ENCODE measurements at regions not wholly inside any gene's neighbourhood (a gene's known extent, or its start where the extent isn't known, plus 50 kb on each side); places are given as distances from the start of the nearest gene placed in this dataset.
"Not testable (repeated sequence)": the region's sequence is repeated elsewhere in the genome, so short reads cannot be mapped to it uniquely, and the experiment has no call there.

GRCh38 chr5:12951846-12952245 lies 992.6 kb downstream of the DNAH5 start:
- H3K4me2 ChIP-seq (ENCODE audit: low read depth, low read length, poor library complexity, severe bottlenecking) = no peak overlapping the region
- no peaks in the 10 kb centered on the region for H3K9me2 ChIP-seq (replicated peaks; ENCODE audit: insufficient read depth, low read length)
- no peak overlapping the region for H3K4me3 ChIP-seq (ENCODE audit: low read length)
- H3K36me3 ChIP-seq (ENCODE audit: insufficient read depth, low read length) = no peaks in the 10 kb centered on the region
- no peak overlapping the region for H2AFZ ChIP-seq (ENCODE audit: low read length)
- H4K20me1 ChIP-seq (ENCODE audit: insufficient read depth, low read depth, low read length) = no peaks in the 10 kb centered on the region
- H3K27ac ChIP-seq (ENCODE audit: low read length) = no peak overlapping the region
- peaks cover 39% of the 10 kb centered on the region for H3K9me3 ChIP-seq (ENCODE audit: low read length)
- no peak overlapping the region for H3K9ac ChIP-seq (ENCODE audit: low read length)
- H3K79me2 ChIP-seq (ENCODE audit: low read length) = no peaks in the 10 kb centered on the region
- H3K4me1 ChIP-seq (ENCODE audit: low read length) = no peaks in the 10 kb centered on the region
- no peaks in the 10 kb centered on the region for H3K27me3 ChIP-seq (ENCODE audit: low read length)
- no peak for DNase-seq

GRCh38 chr5:12947379-12947778 lies 997.1 kb downstream of the DNAH5 start:
- Histone ChIP-seq H3K9me2 (replicated peaks; ENCODE audit: insufficient read depth, low read length) (no peaks in the 10 kb centered on the region), H3K36me3 (ENCODE audit: insufficient read depth, low read length) (no peaks in the 10 kb centered on the region), H3K4me3 (ENCODE audit: low read length) (no peak overlapping the region), H3K4me1 (ENCODE audit: low read length) (no peaks in the 10 kb centered on the region), H3K4me2 (ENCODE audit: low read depth, low read length, poor library complexity, severe bottlenecking) (no peak overlapping the region), H2AFZ (ENCODE audit: low read length) (no peak overlapping the region), H3K9me3 (ENCODE audit: low read length) (peaks cover 45% of the 10 kb centered on the region), H3K9ac (ENCODE audit: low read length) (no peak overlapping the region), H3K27ac (ENCODE audit: low read length) (no peak overlapping the region), H3K27me3 (ENCODE audit: low read length) (no peaks in the 10 kb centered on the region), H3K79me2 (ENCODE audit: low read length) (no peaks in the 10 kb centered on the region), H4K20me1 (ENCODE audit: insufficient read depth, low read depth, low read length) (no peaks in the 10 kb centered on the region)
- no peak for DNase-seq

- H4K20me1 ChIP-seq (ENCODE audit: insufficient read depth, low read depth, low read length); H3K27me3 ChIP-seq (ENCODE audit: low read length); H3K79me2 ChIP-seq (ENCODE audit: low read length); H3K9me2 ChIP-seq (replicated peaks; ENCODE audit: insufficient read depth, low read length); H3K9ac ChIP-seq (ENCODE audit: low read length); H3K4me1 ChIP-seq (ENCODE audit: low read length); H3K4me2 ChIP-seq (ENCODE audit: low read depth, low read length, poor library complexity, severe bottlenecking); H3K4me3 ChIP-seq (ENCODE audit: low read length); H2AFZ ChIP-seq (ENCODE audit: low read length); DNase-seq; H3K27ac ChIP-seq (ENCODE audit: low read length); H3K36me3 ChIP-seq (ENCODE audit: insufficient read depth, low read length): not testable (repeated sequence)
- peaks cover 40% of the 10 kb centered on the region for H3K9me3 ChIP-seq (ENCODE audit: low read length)
Measured at GRCh38 chr5:12945477-12945876, 999.0 kb downstream of the DNAH5 start.

- Histone ChIP-seq H2AFZ (ENCODE audit: low read length) (no peak overlapping the region), H4K20me1 (ENCODE audit: insufficient read depth, low read depth, low read length) (no peaks in the 10 kb centered on the region), H3K4me2 (ENCODE audit: low read depth, low read length, poor library complexity, severe bottlenecking) (no peak overlapping the region), H3K4me1 (ENCODE audit: low read length) (no peaks in the 10 kb centered on the region), H3K36me3 (ENCODE audit: insufficient read depth, low read length) (no peaks in the 10 kb centered on the region), H3K27ac (ENCODE audit: low read length) (no peak overlapping the region), H3K9me3 (ENCODE audit: low read length) (peaks cover 32% of the 10 kb centered on the region), H3K4me3 (ENCODE audit: low read length) (no peak overlapping the region), H3K9me2 (replicated peaks; ENCODE audit: insufficient read depth, low read length) (no peaks in the 10 kb centered on the region), H3K9ac (ENCODE audit: low read length) (no peak overlapping the region), H3K79me2 (ENCODE audit: low read length) (no peaks in the 10 kb centered on the region), H3K27me3 (ENCODE audit: low read length) (no peaks in the 10 kb centered on the region)
- no peak for DNase-seq
Measured at GRCh38 chr5:12936221-12936620, 1008.3 kb downstream of the DNAH5 start.

GRCh38 chr5:12934722-12935121 lies 1009.8 kb downstream of the DNAH5 start:
- H3K9me2 ChIP-seq (replicated peaks; ENCODE audit: insufficient read depth, low read length) = no peaks in the 10 kb centered on the region
- DNase-seq = no peak

GRCh38 chr5:12920527-12920926 lies 1016.3 kb upstream of the CTNND2 start:
- Histone ChIP-seq H3K9me2 (replicated peaks; ENCODE audit: insufficient read depth, low read length) (no peaks in the 10 kb centered on the region), H3K4me1 (ENCODE audit: low read length) (no peaks in the 10 kb centered on the region), H3K4me2 (ENCODE audit: low read depth, low read length, poor library complexity, severe bottlenecking) (no peak overlapping the region), H3K27ac (ENCODE audit: low read length) (no peak overlapping the region), H2AFZ (ENCODE audit: low read length) (no peak overlapping the region), H3K79me2 (ENCODE audit: low read length) (no peaks in the 10 kb centered on the region), H3K36me3 (ENCODE audit: insufficient read depth, low read length) (no peaks in the 10 kb centered on the region), H3K4me3 (ENCODE audit: low read length) (no peak overlapping the region), H3K9me3 (ENCODE audit: low read length) (peaks cover 20% of the 10 kb centered on the region), H3K27me3 (ENCODE audit: low read length) (no peaks in the 10 kb centered on the region), H3K9ac (ENCODE audit: low read length) (no peak overlapping the region), H4K20me1 (ENCODE audit: insufficient read depth, low read depth, low read length) (no peaks in the 10 kb centered on the region)
- DNase-seq = no peak

More at GRCh38 chr5:12934722-12935121, 1009.8 kb downstream of the DNAH5 start:
- H3K27ac ChIP-seq (ENCODE audit: low read length) = no peak overlapping the region
- no peak overlapping the region for H2AFZ ChIP-seq (ENCODE audit: low read length)
- no peaks in the 10 kb centered on the region for H3K4me1 ChIP-seq (ENCODE audit: low read length)
- H3K79me2 ChIP-seq (ENCODE audit: low read length) = no peaks in the 10 kb centered on the region
- H3K4me3 ChIP-seq (ENCODE audit: low read length) = no peak overlapping the region
- H3K27me3 ChIP-seq (ENCODE audit: low read length) = no peaks in the 10 kb centered on the region
- H4K20me1 ChIP-seq (ENCODE audit: insufficient read depth, low read depth, low read length) = no peaks in the 10 kb centered on the region
- H3K36me3 ChIP-seq (ENCODE audit: insufficient read depth, low read length) = no peaks in the 10 kb centered on the region
- H3K9me3 ChIP-seq (ENCODE audit: low read length) = peaks cover 33% of the 10 kb centered on the region
- H3K9ac ChIP-seq (ENCODE audit: low read length) = no peak overlapping the region
- no peak overlapping the region for H3K4me2 ChIP-seq (ENCODE audit: low read depth, low read length, poor library complexity, severe bottlenecking)

GRCh38 chr5:12911156-12911555 lies 1006.9 kb upstream of the CTNND2 start:
- no peaks in the 10 kb centered on the region for H3K36me3 ChIP-seq (ENCODE audit: insufficient read depth, low read length)
- H3K9me2 ChIP-seq (replicated peaks; ENCODE audit: insufficient read depth, low read length) = no peaks in the 10 kb centered on the region
- no peaks in the 10 kb centered on the region for H4K20me1 ChIP-seq (ENCODE audit: insufficient read depth, low read depth, low read length)
- no peak overlapping the region for H2AFZ ChIP-seq (ENCODE audit: low read length)
- peaks cover 28% of the 10 kb centered on the region for H3K9me3 ChIP-seq (ENCODE audit: low read length)
- no peak overlapping the region for H3K9ac ChIP-seq (ENCODE audit: low read length)
- H3K4me3 ChIP-seq (ENCODE audit: low read length) = no peak overlapping the region
- no peaks in the 10 kb centered on the region for H3K27me3 ChIP-seq (ENCODE audit: low read length)
- H3K4me2 ChIP-seq (ENCODE audit: low read depth, low read length, poor library complexity, severe bottlenecking) = no peak overlapping the region
- H3K79me2 ChIP-seq (ENCODE audit: low read length) = no peaks in the 10 kb centered on the region
- no peak overlapping the region for H3K27ac ChIP-seq (ENCODE audit: low read length)
- no peak for DNase-seq
- no peaks in the 10 kb centered on the region for H3K4me1 ChIP-seq (ENCODE audit: low read length)

- H3K9ac ChIP-seq (ENCODE audit: low read length) = no peak overlapping the region
- no peaks in the 10 kb centered on the region for H3K9me2 ChIP-seq (replicated peaks; ENCODE audit: insufficient read depth, low read length)
- H4K20me1 ChIP-seq (ENCODE audit: insufficient read depth, low read depth, low read length) = no peaks in the 10 kb centered on the region
- H3K27me3 ChIP-seq (ENCODE audit: low read length) = no peaks in the 10 kb centered on the region
- H3K4me1 ChIP-seq (ENCODE audit: low read length) = no peaks in the 10 kb centered on the region
- peaks cover 30% of the 10 kb centered on the region for H3K9me3 ChIP-seq (ENCODE audit: low read length)
- H3K79me2 ChIP-seq (ENCODE audit: low read length) = no peaks in the 10 kb centered on the region
- no peaks in the 10 kb centered on the region for H3K36me3 ChIP-seq (ENCODE audit: insufficient read depth, low read length)
- no peak overlapping the region for H2AFZ ChIP-seq (ENCODE audit: low read length)
- H3K4me2 ChIP-seq (ENCODE audit: low read depth, low read length, poor library complexity, severe bottlenecking) = no peak overlapping the region
- no peak overlapping the region for H3K4me3 ChIP-seq (ENCODE audit: low read length)
- no peak overlapping the region for H3K27ac ChIP-seq (ENCODE audit: low read length)
- no peak for DNase-seq
Measured at GRCh38 chr5:12910641-12911040, 1006.4 kb upstream of the CTNND2 start.

GRCh38 chr5:12902611-12903010 lies 998.4 kb upstream of the CTNND2 start:
- Histone ChIP-seq H4K20me1 (ENCODE audit: insufficient read depth, low read depth, low read length) (no peaks in the 10 kb centered on the region), H3K27ac (ENCODE audit: low read length) (no peak overlapping the region), H3K4me3 (ENCODE audit: low read length) (no peak overlapping the region), H3K27me3 (ENCODE audit: low read length) (no peaks in the 10 kb centered on the region), H3K36me3 (ENCODE audit: insufficient read depth, low read length) (no peaks in the 10 kb centered on the region), H3K9me3 (ENCODE audit: low read length) (peaks cover 22% of the 10 kb centered on the region), H3K9me2 (replicated peaks; ENCODE audit: insufficient read depth, low read length) (no peaks in the 10 kb centered on the region), H3K4me2 (ENCODE audit: low read depth, low read length, poor library complexity, severe bottlenecking) (no peak overlapping the region), H2AFZ (ENCODE audit: low read length) (no peak overlapping the region), H3K4me1 (ENCODE audit: low read length) (no peaks in the 10 kb centered on the region), H3K79me2 (ENCODE audit: low read length) (no peaks in the 10 kb centered on the region), H3K9ac (ENCODE audit: low read length) (no peak overlapping the region)
- no peak for DNase-seq

Measured in Karpas-422 (cell line).